Endothelial cell of umbilical vein (primary cell): ENCODE measurements at regions not wholly inside any gene's neighbourhood (a gene's known extent, or its start where the extent isn't known, plus 50 kb on each side); places are given as distances from the start of the nearest gene placed in this dataset.

Experiments
- EZH2 ChIP-seq: IDR thresholded peaks from 2 replicates; pipeline ENCODE4 v1.6.1; 2012; ENCODE audit warnings: borderline replicate concordance, low read depth, mild to moderate bottlenecking, moderate library complexity, low read length, inconsistent platforms; ENCODE audit not compliant: severe bottlenecking
- GATA2 ChIP-seq: IDR thresholded peaks from 2 replicates; pipeline ENCODE4 v1.7.0; 2011; ENCODE audit warnings: low read depth, mild to moderate bottlenecking, moderate library complexity, mixed read lengths, low read length; ENCODE audit not compliant: insufficient read length, insufficient read depth
- POLR2A ChIP-seq: IDR thresholded peaks from 2 replicates; pipeline ENCODE4 v1.6.1; 2012; ENCODE audit warnings: low read depth, mild to moderate bottlenecking, control low read depth, low read length
- TF ChIP-seq, protein P1 (sequence below): IDR thresholded peaks from 2 replicates; pipeline ENCODE4 v1.6.1; 2011; ENCODE audit not compliant: insufficient read depth, insufficient read length
- TF ChIP-seq, protein P2 (sequence below), 2 donors: IDR thresholded peaks; 1 replicate in 1 of 2; 2 replicates in 1 of 2; pipeline ENCODE4 v1.5.1; 2011; ENCODE audit warnings: low read length in 2 of 2, mild to moderate bottlenecking in 2 of 2, moderate library complexity in 2 of 2, control low read depth in 1 of 2, inconsistent platforms in 1 of 2, low read depth in 1 of 2; ENCODE audit not compliant: insufficient read depth in 1 of 2; ENCODE audit errors: extremely low read depth in 1 of 2

DNA sequence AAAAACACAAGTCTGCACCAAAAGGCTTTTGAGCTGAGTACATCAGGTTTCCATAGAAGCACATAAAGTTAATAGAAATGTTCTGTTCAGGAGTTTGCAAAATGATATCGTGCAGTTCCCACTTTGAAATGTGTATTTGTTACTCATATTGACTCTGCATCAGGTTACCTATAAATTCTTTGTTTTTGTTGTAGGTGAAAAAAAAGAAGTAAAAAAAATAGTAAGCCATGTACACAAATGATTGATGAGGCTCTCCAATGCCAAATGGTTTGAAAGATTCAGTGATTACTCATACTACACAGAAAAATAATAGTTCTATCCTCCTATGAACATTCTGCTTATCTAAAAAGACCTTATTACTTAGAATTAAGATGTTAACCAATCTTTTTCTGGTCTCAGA is 287.3 kb upstream of the MME start:
- TF ChIP-seq, protein P1, sequence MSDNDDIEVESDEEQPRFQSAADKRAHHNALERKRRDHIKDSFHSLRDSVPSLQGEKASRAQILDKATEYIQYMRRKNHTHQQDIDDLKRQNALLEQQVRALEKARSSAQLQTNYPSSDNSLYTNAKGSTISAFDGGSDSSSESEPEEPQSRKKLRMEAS = no peak
- TF ChIP-seq POLR2A (no peak), GATA2 (no peak), EZH2 (no peak)
- TF ChIP-seq, protein P2, sequence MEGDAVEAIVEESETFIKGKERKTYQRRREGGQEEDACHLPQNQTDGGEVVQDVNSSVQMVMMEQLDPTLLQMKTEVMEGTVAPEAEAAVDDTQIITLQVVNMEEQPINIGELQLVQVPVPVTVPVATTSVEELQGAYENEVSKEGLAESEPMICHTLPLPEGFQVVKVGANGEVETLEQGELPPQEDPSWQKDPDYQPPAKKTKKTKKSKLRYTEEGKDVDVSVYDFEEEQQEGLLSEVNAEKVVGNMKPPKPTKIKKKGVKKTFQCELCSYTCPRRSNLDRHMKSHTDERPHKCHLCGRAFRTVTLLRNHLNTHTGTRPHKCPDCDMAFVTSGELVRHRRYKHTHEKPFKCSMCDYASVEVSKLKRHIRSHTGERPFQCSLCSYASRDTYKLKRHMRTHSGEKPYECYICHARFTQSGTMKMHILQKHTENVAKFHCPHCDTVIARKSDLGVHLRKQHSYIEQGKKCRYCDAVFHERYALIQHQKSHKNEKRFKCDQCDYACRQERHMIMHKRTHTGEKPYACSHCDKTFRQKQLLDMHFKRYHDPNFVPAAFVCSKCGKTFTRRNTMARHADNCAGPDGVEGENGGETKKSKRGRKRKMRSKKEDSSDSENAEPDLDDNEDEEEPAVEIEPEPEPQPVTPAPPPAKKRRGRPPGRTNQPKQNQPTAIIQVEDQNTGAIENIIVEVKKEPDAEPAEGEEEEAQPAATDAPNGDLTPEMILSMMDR (IDR thresholded peaks at IDR 0.05; ENCODE audit: extremely low read depth in 1 of 2, insufficient read depth in 1 of 2, low read depth in 1 of 2, low read length in 2 of 2) = no peak
